ENCODE measurements at regions not wholly inside any gene's neighbourhood (a gene's known extent, or its start where the extent isn't known, plus 50 kb on each side); places are given as distances from the start of the nearest gene placed in this dataset.

DNA sequence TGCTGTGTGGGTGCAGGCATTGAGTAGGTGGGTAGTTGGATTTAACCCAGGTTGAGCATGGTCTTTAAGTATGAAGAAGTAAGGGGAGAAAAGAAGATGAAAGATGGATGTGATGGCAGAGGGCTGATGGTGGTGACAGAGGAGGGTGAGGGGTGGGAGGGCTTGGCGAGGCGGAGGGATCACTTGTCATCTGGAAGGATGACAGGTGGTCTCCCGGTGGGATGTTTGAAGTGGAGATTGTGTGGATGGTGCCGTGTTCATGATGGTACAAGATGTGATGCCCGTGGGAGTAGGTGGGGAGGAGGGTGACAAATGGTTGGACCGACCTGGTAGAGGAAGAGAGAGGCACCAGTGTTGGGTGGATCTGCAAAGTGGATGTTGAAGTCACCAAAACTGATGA lies 208.8 kb downstream of the RPLP1 start:
- TF ChIP-seq, protein P1, sequence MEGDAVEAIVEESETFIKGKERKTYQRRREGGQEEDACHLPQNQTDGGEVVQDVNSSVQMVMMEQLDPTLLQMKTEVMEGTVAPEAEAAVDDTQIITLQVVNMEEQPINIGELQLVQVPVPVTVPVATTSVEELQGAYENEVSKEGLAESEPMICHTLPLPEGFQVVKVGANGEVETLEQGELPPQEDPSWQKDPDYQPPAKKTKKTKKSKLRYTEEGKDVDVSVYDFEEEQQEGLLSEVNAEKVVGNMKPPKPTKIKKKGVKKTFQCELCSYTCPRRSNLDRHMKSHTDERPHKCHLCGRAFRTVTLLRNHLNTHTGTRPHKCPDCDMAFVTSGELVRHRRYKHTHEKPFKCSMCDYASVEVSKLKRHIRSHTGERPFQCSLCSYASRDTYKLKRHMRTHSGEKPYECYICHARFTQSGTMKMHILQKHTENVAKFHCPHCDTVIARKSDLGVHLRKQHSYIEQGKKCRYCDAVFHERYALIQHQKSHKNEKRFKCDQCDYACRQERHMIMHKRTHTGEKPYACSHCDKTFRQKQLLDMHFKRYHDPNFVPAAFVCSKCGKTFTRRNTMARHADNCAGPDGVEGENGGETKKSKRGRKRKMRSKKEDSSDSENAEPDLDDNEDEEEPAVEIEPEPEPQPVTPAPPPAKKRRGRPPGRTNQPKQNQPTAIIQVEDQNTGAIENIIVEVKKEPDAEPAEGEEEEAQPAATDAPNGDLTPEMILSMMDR (IDR thresholded peaks at IDR 0.05), result no peak
- no peak for TF ChIP-seq POLR2AphosphoS5 (IDR thresholded peaks at IDR 0.05)

Data from esophagus muscularis mucosa (tissue), 3 donors.